Fibroblast of lung (primary cell): ENCODE measurements at regions not wholly inside any gene's neighbourhood (a gene's known extent, or its start where the extent isn't known, plus 50 kb on each side); places are given as distances from the start of the nearest gene placed in this dataset.

Source experiments
- CTCF ChIP-seq, 2 donors: IDR thresholded peaks in 1 of 2; conservative IDR thresholded peaks in 1 of 2; 1 replicate in 1 of 2; 2 replicates in 1 of 2; pipeline ENCODE4 v1.5.1; 2011 to 2012; ENCODE audit warnings: low read length in 2 of 2, control low read depth in 1 of 2, inconsistent platforms in 1 of 2, low read depth in 1 of 2, mild to moderate bottlenecking in 1 of 2
- EZH2 ChIP-seq: IDR thresholded peaks from 2 replicates; pipeline ENCODE4 v1.5.1; 2012; ENCODE audit warnings: low read length, control low read depth, mild to moderate bottlenecking; ENCODE audit errors: missing control alignments

- TF ChIP-seq CTCF (conservative IDR thresholded peaks at IDR 0.05 in 1 of 2, IDR thresholded peaks at IDR 0.05 in 1 of 2; ENCODE audit: low read depth in 1 of 2, low read length in 2 of 2) (no peak), EZH2 (no peak)
Measured at GRCh38 chr5:153439130-153439529, 51.3 kb upstream of the GRIA1 start.
